HCT116 (cell line): ENCODE measurements at regions not wholly inside any gene's neighbourhood (a gene's known extent, or its start where the extent isn't known, plus 50 kb on each side); places are given as distances from the start of the nearest gene placed in this dataset.

Source experiments
- ATAC-seq: fragments of 200-7000 bp; cut with Tn5 transposase; 2 replicates; pipeline ENCODE4 v1.9.1; 2020; ENCODE audit warnings: mild to moderate bottlenecking, moderate library complexity
- BruUV-seq: library from RNA; stranded (reverse); fragments of 400-500 nt; replicated peaks from 2 replicates; lab custom pipeline; 2021; lab: Mats Ljungman, UMichigan
- CTCF ChIA-PET: fragments of 300-600 bp; sonication (Branson Sonifier 250); formaldehyde crosslinking; loops from one replicate; lab custom pipeline; 2021; ENCODE audit warnings: antibody characterized with exemption; lab: Charles Lee
- POLR2A ChIA-PET: fragments of 300-600, 350-600 bp; sonication (Branson Sonifier 250); formaldehyde crosslinking; loops from one replicate; lab custom pipeline; 2021; ENCODE audit warnings: antibody characterized with exemption; lab: Charles Lee
- RAD21 ChIA-PET, 2 experiments: fragments of 300-600 bp; sonication (Branson Sonifier 250); formaldehyde crosslinking; loops; one replicate each; lab custom pipeline; 2023; ENCODE audit warnings: low total read pairs in 2 of 2; ENCODE audit not compliant: uncharacterized antibody in 2 of 2, unreplicated experiment in 2 of 2, low non-redundant PET in 1 of 2; lab: Charles Lee
- DNase-seq: peaks from one replicate; pipeline ENCODE4 v3.0.0-alpha.2; 2010; ENCODE audit warnings: low read depth, low spot score
- H2AFZ ChIP-seq: fragments of 200-600 bp; shearing (Covaris generic), sonication (generic); 2 replicates; pipeline ENCODE4 v1.6.1; 2017; ENCODE audit warnings: low read depth, mixed run types, mixed read lengths, antibody characterized with exemption, low read length; ENCODE audit not compliant: poor library complexity, severe bottlenecking
- H3K27ac ChIP-seq: 2 replicates; pipeline ENCODE4 v1.5.1; 2012; ENCODE audit warnings: low read depth, low read length
- H3K27me3 ChIP-seq: fragments of 200-600 bp; sonication (generic); 2 replicates; pipeline ENCODE4 v1.6.1; 2016; ENCODE audit warnings: mixed run types, low read length, mixed read lengths; ENCODE audit not compliant: insufficient read depth
- H3K36me3 ChIP-seq, 2 experiments: fragments of 200-500 bp in 1 of 2; fragments of 200-600 bp in 1 of 2; sonication (Bioruptor generic) in 1 of 2; sonication (generic) in 1 of 2; 2 replicates each; pipeline versions ENCODE4 v1.5.1 to v1.6.1; 2014 to 2016; ENCODE audit warnings: low read length in 2 of 2, inconsistent platforms in 1 of 2, mixed read lengths in 1 of 2, mixed run types in 1 of 2; ENCODE audit not compliant: insufficient read depth in 2 of 2, control insufficient read depth in 1 of 2
- H3K4me1 ChIP-seq, 2 experiments: fragments of 200-600 bp in 1 of 2; sonication (generic) in 1 of 2; 2 replicates each; pipeline versions ENCODE4 v1.5.1 to v1.6.1; 2012 to 2017; ENCODE audit warnings: low read length in 2 of 2, inconsistent platforms in 1 of 2, mild to moderate bottlenecking in 1 of 2, mixed read lengths in 1 of 2, mixed run types in 1 of 2, moderate library complexity in 1 of 2; ENCODE audit not compliant: insufficient read depth in 2 of 2, control insufficient read depth in 1 of 2
- H3K4me2 ChIP-seq: fragments of 200-600 bp; sonication (generic); 2 replicates; pipeline ENCODE4 v1.6.1; 2017; ENCODE audit warnings: mixed run types, low read length, mixed read lengths
- H3K4me3 ChIP-seq, 2 experiments: fragments of 200-600 bp in 1 of 2; sonication (generic) in 1 of 2; replicated peaks in 1 of 2; 2 replicates each; pipeline ENCODE4 v1.5.1; 2011 to 2016; ENCODE audit warnings: low read length in 2 of 2, control low read depth in 1 of 2, low read depth in 1 of 2, mild to moderate bottlenecking in 1 of 2, mixed read lengths in 1 of 2, mixed run types in 1 of 2
- H3K79me2 ChIP-seq: fragments of 200-600 bp; sonication (generic); 2 replicates; pipeline ENCODE4 v1.6.1; 2017; ENCODE audit warnings: mild to moderate bottlenecking, mixed run types, low read length, moderate library complexity, mixed read lengths; ENCODE audit not compliant: insufficient read depth
- H3K9ac ChIP-seq: fragments of 200-600 bp; sonication (generic); 2 replicates; pipeline ENCODE4 v1.6.1; 2016; ENCODE audit warnings: low read length, mixed read lengths
- H3K9me2 ChIP-seq: fragments of 200-600 bp; sonication (generic), shearing (Covaris generic); 2 replicates; pipeline ENCODE4 v1.6.1; 2017; ENCODE audit warnings: mixed run types, mild to moderate bottlenecking, moderate library complexity; ENCODE audit not compliant: insufficient read depth
- H3K9me3 ChIP-seq, 2 experiments: fragments of 200-500 bp in 1 of 2; fragments of 200-600 bp in 1 of 2; sonication (Bioruptor generic) in 1 of 2; sonication (generic) in 1 of 2; 2 replicates each; pipeline ENCODE4 v1.6.1; 2014 to 2017; ENCODE audit warnings: low read length in 2 of 2, mixed read lengths in 2 of 2, inconsistent platforms in 1 of 2, low read depth in 1 of 2, mild to moderate bottlenecking in 1 of 2, mixed run types in 1 of 2, moderate library complexity in 1 of 2; ENCODE audit not compliant: control insufficient read depth in 1 of 2, insufficient read depth in 1 of 2
- H4K20me1 ChIP-seq: fragments of 200-600 bp; sonication (generic), shearing (Covaris generic); 2 replicates; pipeline ENCODE4 v1.6.1; 2017; ENCODE audit warnings: mixed run types, mild to moderate bottlenecking, moderate library complexity; ENCODE audit not compliant: insufficient read depth
- ATF3 ChIP-seq: IDR thresholded peaks from 2 replicates; pipeline ENCODE4 v1.6.1; 2012
- EGR1 ChIP-seq: IDR thresholded peaks from 2 replicates; pipeline ENCODE4 v1.6.1; 2012; ENCODE audit warnings: low read depth
- ELF1 ChIP-seq: IDR thresholded peaks from 2 replicates; pipeline ENCODE4 v1.6.1; 2012; ENCODE audit warnings: low read depth, borderline replicate concordance
- EZH2 ChIP-seq: fragments of 200-600 bp; sonication (generic); IDR thresholded peaks from 2 replicates; pipeline ENCODE4 v1.6.1; 2017; ENCODE audit warnings: antibody characterized with exemption, mixed run types
- EZH2phosphoT487 ChIP-seq: fragments of 200-600 bp; IDR thresholded peaks from 2 replicates; pipeline ENCODE4 v1.6.1; 2018; ENCODE audit warnings: antibody characterized with exemption, borderline replicate concordance
- FOSL1 ChIP-seq: IDR thresholded peaks from 2 replicates; pipeline ENCODE4 v1.6.1; 2012; ENCODE audit warnings: low read depth
- JUND ChIP-seq: IDR thresholded peaks from 2 replicates; pipeline ENCODE4 v1.6.1; 2012
- MAX ChIP-seq: IDR thresholded peaks from 2 replicates; pipeline ENCODE4 v1.6.1; 2012
- POLR2AphosphoS5 ChIP-seq: IDR thresholded peaks from 2 replicates; pipeline ENCODE4 v1.6.1; 2011; ENCODE audit warnings: mild to moderate bottlenecking, low read depth, low read length, moderate library complexity
- RAD21 ChIP-seq: IDR thresholded peaks from 2 replicates; pipeline ENCODE4 v1.6.1; 2012; ENCODE audit warnings: low read depth, mild to moderate bottlenecking
- REST ChIP-seq: IDR thresholded peaks from 2 replicates; pipeline ENCODE4 v1.6.1; 2012; ENCODE audit warnings: low read depth
- SIN3A ChIP-seq: IDR thresholded peaks from 2 replicates; pipeline ENCODE4 v1.6.1; 2012; ENCODE audit warnings: low read depth
- SP1 ChIP-seq: IDR thresholded peaks from 2 replicates; pipeline ENCODE4 v1.6.1; 2012; ENCODE audit warnings: low read depth
- SRF ChIP-seq: IDR thresholded peaks from 2 replicates; pipeline ENCODE4 v1.6.1; 2012; ENCODE audit warnings: low read depth
- TCF7L2 ChIP-seq: IDR thresholded peaks from 2 replicates; pipeline ENCODE4 v1.7.0; 2011; ENCODE audit warnings: borderline replicate concordance, inconsistent platforms; ENCODE audit not compliant: insufficient read depth, insufficient read length; ENCODE audit errors: extremely low read depth
- YY1 ChIP-seq: IDR thresholded peaks from 2 replicates; pipeline ENCODE4 v1.6.1; 2011; ENCODE audit warnings: low read length, low read depth, moderate library complexity, mild to moderate bottlenecking; ENCODE audit not compliant: insufficient replicate concordance; ENCODE audit errors: extremely low read depth
- ZBTB33 ChIP-seq: IDR thresholded peaks from 2 replicates; pipeline ENCODE4 v1.6.1; 2011; ENCODE audit warnings: mild to moderate bottlenecking, low read length, moderate library complexity; ENCODE audit not compliant: insufficient replicate concordance; ENCODE audit errors: extremely low read depth
- ZFX ChIP-seq: fragments of 450-650 bp; IDR thresholded peaks from 2 replicates; pipeline ENCODE4 v1.6.1; 2017
- ZNF274 ChIP-seq: fragments of 200-500 bp; sonication (Bioruptor generic); IDR thresholded peaks from 2 replicates; pipeline ENCODE4 v1.6.1; 2014; ENCODE audit warnings: mild to moderate bottlenecking, low read depth, low read length, inconsistent platforms
- intact Hi-C: fragments of 100-400 bp; cut with micrococcal nuclease; formaldehyde crosslinking; loops from 2 replicates; pipeline ENCODE4 v1.10.0; 2022

- BruUV-seq = no TSS peak
- no peak overlapping the region for H3K9ac ChIP-seq
- no peak overlapping the region for H3K27ac ChIP-seq
- peaks cover 7 to 8% of the 10 kb centered on the region in 2 experiments; a peak in 2 of 4 replicates for H3K9me3 ChIP-seq
- no peak overlapping the region for H3K4me3 ChIP-seq
- no peaks in the 10 kb centered on the region for H3K4me1 ChIP-seq
- CTCF ChIA-PET = no interaction called here
- H2AFZ ChIP-seq = no peak overlapping the region
- H3K9me2 ChIP-seq = no peaks in the 10 kb centered on the region
- RAD21 ChIA-PET = no interaction called here
- no peaks in the 10 kb centered on the region for H3K36me3 ChIP-seq
- no peaks in the 10 kb centered on the region; the same call in 1 of the 2 replicates for H4K20me1 ChIP-seq
- no peak overlapping the region for H3K4me2 ChIP-seq
- ATAC-seq = no peak
- TF ChIP-seq ZBTB33 (no peak), SRF (no peak), FOSL1 (no peak), SIN3A (no peak), MAX (no peak), JUND (no peak), SP1 (no peak), EGR1 (no peak), ATF3 (no peak), REST (no peak), TCF7L2 (no peak), RAD21 (no peak), ZNF274 (no peak), ELF1 (no peak), ZFX (no peak), YY1 (no peak), POLR2AphosphoS5 (no peak), EZH2phosphoT487 (no peak), EZH2 (no peak)
- TF ChIP-seq, all 23 proteins: peak for 0
- POLR2A ChIA-PET = no interaction called here
- DNase-seq = no peak
- no peaks in the 10 kb centered on the region for H3K27me3 ChIP-seq
- intact Hi-C loops = no loop called here
- H3K79me2 ChIP-seq = no peaks in the 10 kb centered on the region
Observed at GRCh38 chr11:97815667-97816066, 1205.1 kb upstream of the CNTN5 start.
